HCT116 (cell line): ENCODE measurements at regions not wholly inside any gene's neighbourhood (a gene's known extent, or its start where the extent isn't known, plus 50 kb on each side); places are given as distances from the start of the nearest gene placed in this dataset.

Experiments
- POLR2A ChIP-seq: IDR thresholded peaks from 2 replicates; pipeline ENCODE4 v1.7.0; 2011; ENCODE audit warnings: borderline replicate concordance; ENCODE audit not compliant: insufficient read depth, insufficient read length; ENCODE audit errors: extremely low read depth
- TF ChIP-seq, protein P1 (sequence below), 3 experiments: fragments of 200-600 bp in 1 of 3; sonication (generic) in 1 of 3; IDR thresholded peaks in 2 of 3; conservative IDR thresholded peaks in 1 of 3; 2 replicates each; pipeline ENCODE4 v1.5.1; 2012 to 2017; ENCODE audit warnings: low read depth in 2 of 3, low read length in 2 of 3, antibody characterized with exemption in 1 of 3, borderline replicate concordance in 1 of 3, control low read depth in 1 of 3, mild to moderate bottlenecking in 1 of 3, mixed read lengths in 1 of 3, mixed run types in 1 of 3, moderate library complexity in 1 of 3; ENCODE audit not compliant: insufficient read depth in 1 of 3
- TF ChIP-seq, protein P2 (sequence below): IDR thresholded peaks from 2 replicates; pipeline ENCODE4 v1.6.1; 2012

DNA sequence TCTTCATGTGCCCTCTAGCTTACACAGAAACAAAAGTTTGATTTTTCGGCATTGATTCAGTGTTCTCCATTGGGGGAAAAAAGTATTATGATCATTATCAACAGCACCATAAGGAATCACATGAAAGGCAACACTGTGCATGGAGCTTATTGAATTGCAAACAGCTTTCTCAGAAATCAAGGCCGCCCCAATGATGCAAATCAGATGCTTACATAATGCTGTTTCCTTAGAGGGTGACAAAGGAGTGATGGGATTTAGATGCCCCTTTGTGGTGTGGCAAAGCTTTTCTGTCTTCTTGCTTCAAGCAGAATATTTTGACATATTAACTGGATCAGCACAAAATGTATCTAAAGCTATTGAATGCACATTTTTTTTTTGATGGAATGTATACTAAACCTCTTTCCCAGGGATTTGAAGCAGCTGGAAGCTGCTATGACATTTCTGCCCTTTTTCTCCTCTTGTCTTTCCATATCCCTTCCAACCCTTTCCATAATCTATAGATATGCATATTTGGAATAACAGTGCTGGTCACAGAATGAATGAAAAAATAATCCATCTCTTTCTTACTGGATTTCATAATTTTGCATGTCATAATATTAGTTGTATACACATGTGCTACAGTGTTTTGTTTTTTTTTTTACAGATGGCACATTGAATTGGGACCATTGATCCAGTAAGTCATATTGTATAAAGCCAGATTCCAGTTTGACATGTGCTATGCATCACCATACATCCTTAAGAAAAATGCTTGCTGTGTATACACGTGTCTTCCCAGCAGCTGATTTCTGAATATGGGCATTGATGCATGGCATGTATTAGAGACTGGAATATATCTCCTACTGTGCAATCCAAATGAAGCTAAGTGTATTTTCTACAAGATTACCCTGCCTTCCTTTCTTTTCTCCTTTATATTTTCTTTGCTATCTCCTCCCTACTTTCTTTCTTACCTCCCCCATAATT is 259.7 kb upstream of the DCN start:
- no peak for TF ChIP-seq POLR2A
- TF ChIP-seq, protein P1, sequence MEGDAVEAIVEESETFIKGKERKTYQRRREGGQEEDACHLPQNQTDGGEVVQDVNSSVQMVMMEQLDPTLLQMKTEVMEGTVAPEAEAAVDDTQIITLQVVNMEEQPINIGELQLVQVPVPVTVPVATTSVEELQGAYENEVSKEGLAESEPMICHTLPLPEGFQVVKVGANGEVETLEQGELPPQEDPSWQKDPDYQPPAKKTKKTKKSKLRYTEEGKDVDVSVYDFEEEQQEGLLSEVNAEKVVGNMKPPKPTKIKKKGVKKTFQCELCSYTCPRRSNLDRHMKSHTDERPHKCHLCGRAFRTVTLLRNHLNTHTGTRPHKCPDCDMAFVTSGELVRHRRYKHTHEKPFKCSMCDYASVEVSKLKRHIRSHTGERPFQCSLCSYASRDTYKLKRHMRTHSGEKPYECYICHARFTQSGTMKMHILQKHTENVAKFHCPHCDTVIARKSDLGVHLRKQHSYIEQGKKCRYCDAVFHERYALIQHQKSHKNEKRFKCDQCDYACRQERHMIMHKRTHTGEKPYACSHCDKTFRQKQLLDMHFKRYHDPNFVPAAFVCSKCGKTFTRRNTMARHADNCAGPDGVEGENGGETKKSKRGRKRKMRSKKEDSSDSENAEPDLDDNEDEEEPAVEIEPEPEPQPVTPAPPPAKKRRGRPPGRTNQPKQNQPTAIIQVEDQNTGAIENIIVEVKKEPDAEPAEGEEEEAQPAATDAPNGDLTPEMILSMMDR (IDR thresholded peaks at IDR 0.05 in 2 of 3, conservative IDR thresholded peaks at IDR 0.05 in 1 of 3; ENCODE audit: borderline replicate concordance in 1 of 3, insufficient read depth in 1 of 3, low read depth in 2 of 3, low read length in 2 of 3), result no peak
- TF ChIP-seq, protein P2, sequence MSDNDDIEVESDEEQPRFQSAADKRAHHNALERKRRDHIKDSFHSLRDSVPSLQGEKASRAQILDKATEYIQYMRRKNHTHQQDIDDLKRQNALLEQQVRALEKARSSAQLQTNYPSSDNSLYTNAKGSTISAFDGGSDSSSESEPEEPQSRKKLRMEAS, result no peak
